ENCODE measurements at regions not wholly inside any gene's neighbourhood (a gene's known extent, or its start where the extent isn't known, plus 50 kb on each side); places are given as distances from the start of the nearest gene placed in this dataset.
"Not testable (repeated sequence)": the region's sequence is repeated elsewhere in the genome, so short reads cannot be mapped to it uniquely, and the experiment has no call there.

GRCh38 chr14:106024983-106025604 lies 498.7 kb downstream of the TMEM121 start:
- no peak overlapping the region for H3K27ac ChIP-seq

DNA sequence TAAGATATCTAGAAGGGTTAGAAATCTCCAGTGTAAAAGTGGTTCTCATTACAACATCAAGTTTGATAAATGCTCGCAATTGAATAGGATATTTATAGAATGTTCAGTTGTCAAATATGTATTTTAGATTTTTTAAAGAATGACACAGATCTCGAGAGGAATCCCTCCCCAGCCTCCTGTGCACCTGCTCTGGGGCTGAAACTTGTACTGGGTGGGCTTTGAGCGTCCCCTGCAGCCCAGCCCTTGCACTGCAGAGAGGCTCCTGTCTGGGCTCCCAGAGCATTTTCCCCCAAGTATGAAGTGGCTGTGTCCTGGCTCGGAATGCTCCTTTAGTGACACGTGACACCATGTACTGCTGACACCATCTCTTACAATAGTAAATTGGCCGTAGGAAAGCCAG lies 499.6 kb downstream of the TMEM121 start:
- H3K27ac ChIP-seq: no peak overlapping the region
- TF ChIP-seq CTCF (conservative IDR thresholded peaks at IDR 0.05): no peak

More at GRCh38 chr14:106024983-106025604, 498.7 kb downstream of the TMEM121 start:
- TF ChIP-seq CTCF (conservative IDR thresholded peaks at IDR 0.05): no peak

GRCh38 chr14:106027759-106028158 lies 501.4 kb downstream of the TMEM121 start:
- H3K27ac ChIP-seq: not testable (repeated sequence)

- TF ChIP-seq CTCF (conservative IDR thresholded peaks at IDR 0.05): no peak
These were observed 503.6 kb downstream of the TMEM121 start for GRCh38 chr14:106029959-106030358.

DNA sequence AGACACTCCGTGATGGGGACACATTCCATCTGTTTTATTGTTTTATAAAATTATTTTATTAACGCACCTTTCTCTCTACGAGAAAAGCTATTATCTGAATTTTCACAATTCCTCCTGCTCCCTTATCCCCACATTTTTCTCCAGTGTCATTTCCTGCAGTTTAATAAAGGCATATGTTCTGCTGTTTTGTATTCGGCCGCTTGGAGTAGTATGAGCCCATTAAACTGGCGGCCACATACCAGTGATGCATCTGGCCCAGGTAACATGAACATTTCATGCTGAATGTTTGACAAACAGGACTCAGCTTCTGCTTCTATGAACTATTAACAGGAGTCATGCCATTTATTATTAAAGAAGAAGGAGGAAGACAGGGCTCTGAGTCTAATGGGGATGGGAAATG lies 511.0 kb downstream of the TMEM121 start:
- TF ChIP-seq CTCF (conservative IDR thresholded peaks at IDR 0.05): peak; percentile 38; the same call in 1 of the 2 replicates
- H3K27ac ChIP-seq: no peak overlapping the region

More at GRCh38 chr14:106029959-106030358, 503.6 kb downstream of the TMEM121 start:
- no peak overlapping the region for H3K27ac ChIP-seq

GRCh38 chr14:106038263-106038662 lies 511.9 kb downstream of the TMEM121 start:
- H3K27ac ChIP-seq: no peak overlapping the region
- no peak for TF ChIP-seq CTCF (conservative IDR thresholded peaks at IDR 0.05)

DNA sequence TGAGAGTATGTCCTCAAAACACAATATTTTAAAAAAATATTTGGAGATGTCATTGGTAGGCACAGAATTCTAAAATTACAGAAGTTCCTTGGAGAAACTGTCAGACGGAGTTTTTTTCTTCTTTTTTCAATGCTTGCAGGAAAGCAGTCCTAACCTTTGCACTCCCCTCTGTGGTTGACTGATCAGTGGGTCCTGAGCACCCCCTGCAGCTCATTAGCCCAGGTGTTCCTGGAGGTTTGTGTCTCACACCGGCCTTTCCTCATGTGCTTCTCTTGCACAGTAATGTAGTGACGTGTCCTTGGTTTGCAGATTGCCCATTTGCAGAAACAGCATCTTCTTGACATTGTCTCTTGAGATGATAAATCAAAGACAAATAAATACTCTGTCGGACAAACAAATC lies 513.0 kb downstream of the TMEM121 start:
- peak; percentile 71 for TF ChIP-seq CTCF (conservative IDR thresholded peaks at IDR 0.05)
- no peak overlapping the region for H3K27ac ChIP-seq

- no peak overlapping the region for H3K27ac ChIP-seq
- TF ChIP-seq CTCF (conservative IDR thresholded peaks at IDR 0.05): no peak
These were observed 518.1 kb downstream of the TMEM121 start for GRCh38 chr14:106044515-106044914.

Measured in VCaP (cell line).